GM21447 (cell line): ENCODE measurements at regions not wholly inside any gene's neighbourhood (a gene's known extent, or its start where the extent isn't known, plus 50 kb on each side); places are given as distances from the start of the nearest gene placed in this dataset.
"Not testable (repeated sequence)": the region's sequence is repeated elsewhere in the genome, so short reads cannot be mapped to it uniquely, and the experiment has no call there.

ENCODE experiments used
- ATAC-seq: cut with Tn5 transposase; IDR thresholded peaks from one replicate; pipeline ENCODE4 v1.9.1; 2021; ENCODE audit not compliant: unreplicated experiment

DNA sequence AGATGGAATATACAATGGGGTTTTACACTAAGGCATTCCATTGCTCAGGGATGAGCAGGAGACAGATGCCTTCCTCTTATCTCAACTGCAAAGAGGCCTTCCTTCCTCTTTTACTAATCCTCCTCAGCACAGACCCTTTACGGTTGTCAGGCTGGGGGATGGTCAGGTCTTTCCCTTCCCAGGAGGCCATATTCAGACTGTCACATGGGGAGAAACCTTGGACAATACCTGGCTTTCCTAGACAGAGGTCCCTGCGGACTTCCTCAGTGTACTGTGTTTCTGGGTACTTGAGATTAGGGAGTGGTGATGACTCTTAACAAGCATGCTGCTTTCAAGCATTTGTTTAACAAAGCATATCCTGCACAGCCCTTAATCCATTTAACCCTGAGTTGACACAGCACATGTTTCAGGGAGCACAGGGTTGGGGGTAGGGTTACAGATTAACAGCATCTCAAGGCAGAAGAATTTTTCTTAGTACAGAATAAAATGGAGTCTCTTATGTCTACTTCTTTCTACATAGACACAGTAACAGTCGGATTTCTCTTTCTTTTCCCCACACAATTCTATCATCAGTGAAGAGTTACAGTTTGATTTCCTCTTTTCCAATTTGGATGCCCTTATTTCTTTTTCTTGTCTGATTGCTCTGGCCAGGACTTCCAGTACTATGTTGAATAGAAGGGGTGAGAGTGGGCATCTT lies 737.1 kb downstream of the TRHDE start:
- not testable (repeated sequence) for ATAC-seq

DNA sequence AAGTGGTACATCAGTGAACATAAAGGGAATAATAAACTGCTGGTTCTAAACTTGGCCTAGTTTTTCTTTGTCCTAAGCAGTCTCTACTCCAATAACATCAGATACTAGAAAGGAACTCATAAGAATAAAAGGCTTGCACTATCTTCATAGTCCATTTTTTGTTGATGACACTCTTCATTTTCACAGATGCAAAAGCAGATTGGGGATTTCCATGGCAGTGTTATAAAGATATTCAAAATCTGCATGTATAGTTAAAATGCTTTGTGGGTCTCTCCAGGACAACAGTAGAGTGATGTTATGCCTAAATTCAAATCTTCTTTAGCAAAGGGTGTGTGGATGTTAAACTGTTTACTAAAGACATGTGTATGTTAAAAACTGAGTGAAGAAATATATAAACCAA lies 745.8 kb downstream of the TRHDE start:
- ATAC-seq, result no peak

DNA sequence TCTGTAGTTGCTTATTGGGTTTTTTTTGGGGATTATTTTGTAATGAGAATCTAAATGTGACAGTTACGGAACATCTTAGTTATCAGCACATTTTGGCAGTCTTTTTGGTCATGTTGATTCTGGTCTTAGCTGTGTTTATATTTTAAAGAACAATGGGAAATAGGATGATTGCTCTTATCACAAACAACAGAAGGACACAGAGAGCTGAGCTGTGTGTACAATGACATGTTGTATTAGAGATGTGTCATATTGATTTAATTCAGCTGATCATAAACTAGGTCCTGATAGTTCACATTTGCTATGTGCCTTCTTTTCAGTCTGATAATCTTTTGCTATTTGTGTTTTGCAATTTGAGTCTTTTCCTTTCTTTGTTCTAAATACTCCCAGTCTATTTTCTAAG lies 781.7 kb downstream of the TRHDE start:
- ATAC-seq, result no peak

DNA sequence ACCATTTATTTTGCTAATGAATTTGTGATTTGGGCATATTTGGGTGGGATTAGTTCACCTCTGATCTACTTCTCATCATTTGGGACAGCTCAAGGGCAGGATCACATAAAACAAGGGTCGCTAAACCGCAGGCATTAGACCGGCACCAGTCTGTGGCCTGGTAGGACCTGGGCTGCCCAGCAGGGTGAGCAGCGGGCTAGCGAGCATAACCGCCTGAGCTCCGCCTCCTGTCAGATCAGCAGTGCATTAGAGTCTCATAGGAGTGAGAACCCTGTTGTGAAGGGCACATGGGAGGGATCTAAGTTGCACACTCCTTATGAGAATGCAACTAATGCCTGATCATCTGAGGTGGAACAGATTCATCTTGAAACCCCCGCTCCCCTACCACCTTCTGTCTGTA lies 785.3 kb downstream of the TRHDE start:
- ATAC-seq, result no peak

DNA sequence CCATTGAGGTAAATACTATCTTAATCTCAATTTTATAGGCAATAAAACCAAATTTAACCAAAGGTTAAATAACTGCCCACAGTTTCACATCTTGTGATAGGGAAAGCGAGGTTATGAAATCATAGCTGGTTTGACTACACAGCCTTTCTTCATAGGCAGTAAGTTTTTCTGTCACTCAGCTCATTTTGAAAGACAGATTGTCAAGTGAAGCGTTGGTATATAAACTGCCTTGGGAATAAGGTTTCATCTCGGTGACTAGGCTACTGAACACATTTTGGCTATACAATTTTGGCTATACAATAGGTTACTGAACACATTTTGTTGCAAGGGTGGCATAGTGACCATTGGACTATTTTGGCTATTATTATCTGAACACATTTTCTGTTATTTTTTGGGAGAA lies 793.7 kb downstream of the TRHDE start:
- ATAC-seq, result no peak

DNA sequence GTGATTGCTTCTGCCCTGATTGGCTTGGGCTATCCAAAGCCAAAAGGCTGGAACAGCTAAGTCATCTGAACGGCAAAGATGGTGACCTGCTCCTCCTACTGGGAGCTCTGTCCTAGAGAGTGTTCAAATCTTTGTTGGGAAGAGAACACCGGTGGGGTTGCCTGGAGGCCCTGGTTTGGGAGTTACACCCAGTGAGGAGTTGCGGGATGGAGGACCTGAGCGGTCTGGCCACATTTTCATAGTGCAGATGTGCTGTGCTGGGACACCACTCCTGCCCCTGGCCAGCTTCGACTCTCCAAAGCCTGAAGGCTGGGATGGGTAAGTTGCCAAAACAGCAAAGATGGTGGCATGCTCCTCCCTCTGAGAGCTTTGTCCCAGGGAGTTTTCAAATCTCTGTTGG lies 795.4 kb downstream of the TRHDE start:
- ATAC-seq, result no peak

DNA sequence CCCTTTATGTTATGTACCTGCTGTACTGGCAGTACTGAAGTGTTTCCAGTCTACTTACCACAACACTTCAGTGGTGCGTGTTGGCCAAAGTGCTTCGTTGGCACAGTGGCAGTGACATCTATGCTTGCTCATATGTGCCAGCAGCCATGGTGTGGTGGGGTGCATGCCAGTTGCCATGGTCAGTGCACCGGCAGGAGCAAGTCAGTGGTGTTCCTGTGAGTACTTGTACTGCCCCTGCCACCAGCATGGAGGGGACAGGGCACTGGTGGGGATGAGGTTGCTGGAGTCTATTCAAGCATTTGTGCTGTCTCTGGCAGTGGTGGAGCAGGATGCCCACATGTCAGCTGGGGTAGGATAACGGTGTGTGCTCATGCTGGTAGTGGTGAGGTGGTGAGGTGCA lies 800.0 kb downstream of the TRHDE start:
- ATAC-seq, result no peak

DNA sequence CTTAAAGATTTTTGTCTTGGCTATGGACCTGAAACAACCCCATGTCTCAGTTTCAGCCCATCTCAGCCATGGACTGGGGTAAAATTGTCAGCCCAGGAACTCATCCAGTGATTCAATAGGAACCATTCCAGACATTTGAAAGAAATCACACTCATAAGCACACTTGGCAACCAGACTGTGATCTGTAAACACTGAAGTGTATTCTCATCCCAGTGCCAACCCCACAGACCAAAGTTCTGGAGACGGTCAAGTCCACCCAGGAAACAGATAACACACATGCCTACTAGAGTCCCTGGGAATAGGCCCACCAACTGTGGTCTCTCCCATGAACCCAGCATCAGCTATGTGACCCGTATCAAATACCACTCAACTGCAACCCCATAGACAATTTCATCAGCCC lies 804.6 kb downstream of the TRHDE start:
- no peak for ATAC-seq

DNA sequence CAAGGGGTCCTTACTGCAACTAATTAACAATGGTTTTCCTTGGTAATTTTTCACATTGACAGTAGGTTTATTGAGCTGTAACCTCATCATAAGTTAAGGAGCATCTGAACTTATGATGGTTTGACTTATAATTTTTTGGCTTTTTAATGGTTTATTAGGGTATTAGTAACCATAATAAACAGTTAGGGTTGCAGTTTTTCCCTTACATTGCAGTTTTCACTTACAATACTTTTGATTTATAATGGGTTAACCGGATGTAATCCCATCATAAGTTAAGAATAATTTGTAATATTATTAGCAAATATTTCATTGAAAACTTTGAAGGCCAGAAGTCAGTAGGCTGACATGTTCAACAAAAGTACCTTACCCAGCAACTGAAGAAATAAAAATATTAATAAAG lies 811.6 kb downstream of the TRHDE start:
- no peak for ATAC-seq

DNA sequence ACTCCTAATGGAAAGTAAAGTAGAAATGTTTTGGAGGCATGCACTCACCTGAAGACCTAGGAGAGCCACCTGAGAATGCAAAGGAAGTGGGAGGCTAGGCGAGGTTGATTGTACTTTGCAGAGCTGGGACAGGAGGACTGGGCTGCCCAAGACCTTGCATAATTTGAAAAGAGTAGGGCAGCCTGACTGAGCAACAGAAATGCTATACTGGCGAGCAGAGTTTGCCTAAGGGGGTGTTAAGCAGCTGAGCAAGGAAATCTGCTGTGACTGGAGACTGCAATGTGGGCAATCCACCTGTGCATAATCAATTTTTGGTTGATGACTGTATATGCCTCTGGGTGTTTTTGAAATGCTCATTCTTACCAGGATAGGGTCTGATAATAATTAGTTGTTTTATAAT lies 834.1 kb downstream of the TRHDE start:
- no peak for ATAC-seq

DNA sequence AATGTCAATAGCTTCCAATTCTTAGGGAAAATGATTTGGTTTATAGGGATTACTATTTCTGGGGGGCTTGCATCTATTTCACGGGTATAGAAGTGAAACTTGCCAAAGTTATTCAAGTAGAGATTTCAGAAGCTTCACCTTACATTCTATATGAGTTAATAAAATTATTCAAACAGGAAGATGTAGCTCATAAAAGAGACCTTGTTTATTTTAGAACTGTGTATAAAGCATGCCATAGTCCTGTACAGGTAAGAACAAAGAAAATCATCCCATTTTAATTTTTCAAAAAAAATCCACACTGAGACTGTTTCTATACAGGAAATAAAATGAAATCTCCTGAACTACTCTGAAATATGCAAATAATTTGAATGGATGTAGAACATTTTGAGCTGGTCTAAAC lies 834.7 kb downstream of the TRHDE start:
- no peak for ATAC-seq

DNA sequence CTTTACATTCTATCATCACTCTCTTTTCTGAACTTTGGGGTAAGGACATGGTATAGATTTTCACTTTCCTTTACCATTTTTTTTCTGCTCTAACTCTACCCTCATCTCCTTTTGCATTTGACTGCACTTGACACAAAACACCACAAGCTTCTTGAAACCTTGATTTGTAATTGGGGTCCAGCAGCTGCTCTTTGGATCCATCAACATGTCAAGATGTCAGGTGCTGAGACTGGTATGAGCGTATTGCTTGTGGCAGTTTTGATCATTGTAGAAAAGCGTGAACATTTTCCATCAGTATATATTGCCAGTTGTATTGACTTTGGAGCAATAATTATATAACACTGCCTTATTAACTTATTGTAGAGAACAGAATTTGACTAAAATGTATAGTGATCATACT lies 838.6 kb downstream of the TRHDE start:
- ATAC-seq, result no peak

DNA sequence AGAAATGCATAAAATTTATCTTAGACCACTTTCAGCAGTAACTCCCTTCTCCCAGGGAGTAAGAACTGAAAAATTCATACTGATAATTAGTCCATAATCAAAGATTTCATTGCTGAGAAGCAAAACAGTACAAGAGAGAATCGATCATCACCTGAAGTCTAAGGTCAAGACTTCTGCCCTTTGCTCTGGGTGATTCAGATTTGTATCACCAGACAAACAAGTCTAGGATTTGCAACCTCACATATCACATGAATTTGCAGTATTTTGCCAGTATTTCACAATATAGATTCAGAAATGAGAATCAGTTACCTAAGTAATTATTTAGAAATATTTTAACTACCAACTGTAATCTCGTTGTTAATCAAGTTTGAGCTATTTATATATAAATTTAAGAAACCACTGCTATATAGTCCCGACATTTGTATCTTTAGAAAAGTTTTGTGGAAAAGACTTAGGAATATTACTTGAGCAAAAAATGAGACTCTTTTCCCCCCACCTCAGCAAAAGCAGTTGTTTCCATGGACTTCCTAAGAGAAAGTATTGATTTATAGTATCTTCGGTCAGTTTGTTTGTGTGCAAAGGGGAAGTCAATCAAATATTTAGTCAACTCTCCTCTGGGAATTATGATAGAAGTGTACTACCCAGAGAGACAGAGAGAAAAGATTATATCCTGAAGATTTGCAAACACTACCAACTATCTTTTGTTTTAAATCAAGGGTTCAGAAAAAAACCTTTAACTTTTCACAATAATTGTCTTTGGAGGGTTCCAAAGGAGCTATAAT lies 840.1 kb downstream of the TRHDE start:
- no peak for ATAC-seq

DNA sequence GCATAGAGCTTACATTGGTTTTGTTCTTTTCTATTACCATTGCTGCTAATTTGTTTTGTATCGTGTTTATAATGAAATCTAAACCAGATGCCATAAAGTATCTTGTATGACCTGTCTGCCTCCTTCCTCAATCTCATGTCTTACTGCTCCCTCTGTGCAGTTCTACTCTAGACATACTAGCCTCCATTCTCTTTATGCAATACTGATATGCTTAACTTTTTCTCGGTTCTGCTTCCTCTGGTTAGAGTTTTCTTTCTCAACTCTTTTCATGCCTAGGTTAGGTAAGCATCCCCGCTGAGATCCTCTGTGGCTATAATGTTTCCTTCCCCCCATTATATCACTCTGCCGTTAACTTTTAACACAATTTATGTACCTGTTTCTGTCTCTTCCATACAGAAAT lies 852.3 kb downstream of the TRHDE start:
- ATAC-seq, result no peak

DNA sequence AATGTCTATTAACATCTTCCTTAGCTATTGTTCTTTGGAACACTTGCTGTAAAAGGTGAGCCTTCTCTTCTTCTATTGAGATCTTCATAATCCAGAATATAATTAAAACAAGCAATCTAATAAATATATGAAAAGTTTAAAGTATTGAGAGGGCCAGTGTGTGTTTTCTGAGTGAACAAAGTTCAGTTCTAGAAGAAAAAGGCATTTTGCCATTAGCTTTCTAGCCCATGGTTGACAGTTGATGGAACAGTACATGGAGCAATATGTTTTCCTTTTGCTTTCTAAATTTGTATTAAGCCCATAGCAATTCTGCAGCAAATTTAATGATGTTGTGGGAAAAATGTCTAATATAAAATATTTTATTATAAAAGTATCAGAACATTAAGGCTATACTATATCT lies 853.0 kb downstream of the TRHDE start:
- no peak for ATAC-seq

DNA sequence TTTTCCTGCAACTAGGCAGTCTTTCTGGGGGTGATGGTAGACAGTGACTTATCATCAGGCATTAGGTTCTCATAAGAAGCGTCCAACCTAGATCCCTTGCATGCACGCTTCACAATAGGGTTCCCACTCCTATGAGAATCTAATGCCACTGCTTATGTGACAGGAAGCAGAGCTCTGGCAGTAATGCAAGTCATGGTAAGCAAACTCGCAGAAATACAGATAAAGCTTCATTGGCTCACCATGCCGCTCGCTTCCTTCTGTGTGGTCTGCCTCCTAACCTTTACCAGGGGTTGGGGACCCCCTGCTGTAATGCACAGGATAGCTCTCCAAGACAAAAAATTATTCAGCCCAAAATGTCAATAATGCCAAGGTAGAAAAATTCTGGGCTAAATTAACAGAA lies 864.2 kb downstream of the TRHDE start:
- no peak for ATAC-seq

DNA sequence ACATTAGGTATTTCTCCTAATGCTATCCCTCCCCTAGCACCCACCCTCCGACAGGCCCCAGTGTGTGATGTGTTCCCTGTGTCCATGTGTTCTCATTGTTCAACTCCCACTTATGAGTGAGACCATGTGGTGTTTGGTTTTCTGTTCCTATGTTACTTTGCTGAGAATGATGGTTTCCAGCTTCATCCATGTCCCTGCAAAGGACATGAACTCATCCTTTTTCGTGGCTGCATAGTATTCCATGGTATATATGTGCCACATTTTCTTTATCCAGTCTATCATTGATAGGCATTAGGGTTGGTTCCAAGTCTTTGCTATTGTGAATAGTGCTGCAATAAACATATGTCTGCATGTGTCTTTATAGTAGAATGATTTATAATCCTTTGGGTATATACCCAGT lies 867.5 kb downstream of the TRHDE start:
- not testable (repeated sequence) for ATAC-seq

DNA sequence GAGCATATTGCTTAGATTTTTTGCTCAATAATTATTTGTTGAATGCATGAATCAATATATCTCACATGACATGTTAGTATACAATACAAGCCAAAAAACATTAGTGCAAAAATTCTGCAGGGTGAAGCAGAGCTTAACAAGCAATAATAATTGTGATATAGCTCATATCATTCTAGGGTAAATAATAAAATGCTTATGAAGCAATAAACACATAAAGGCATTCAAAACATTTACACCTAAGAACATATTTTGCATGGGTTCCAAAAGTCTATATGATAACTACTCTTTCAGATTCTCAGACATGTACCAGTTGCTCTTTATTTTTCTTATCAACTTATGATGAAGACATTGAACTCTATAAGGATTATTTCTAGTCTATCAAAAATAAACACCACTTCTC lies 886.2 kb downstream of the TRHDE start:
- no peak for ATAC-seq

DNA sequence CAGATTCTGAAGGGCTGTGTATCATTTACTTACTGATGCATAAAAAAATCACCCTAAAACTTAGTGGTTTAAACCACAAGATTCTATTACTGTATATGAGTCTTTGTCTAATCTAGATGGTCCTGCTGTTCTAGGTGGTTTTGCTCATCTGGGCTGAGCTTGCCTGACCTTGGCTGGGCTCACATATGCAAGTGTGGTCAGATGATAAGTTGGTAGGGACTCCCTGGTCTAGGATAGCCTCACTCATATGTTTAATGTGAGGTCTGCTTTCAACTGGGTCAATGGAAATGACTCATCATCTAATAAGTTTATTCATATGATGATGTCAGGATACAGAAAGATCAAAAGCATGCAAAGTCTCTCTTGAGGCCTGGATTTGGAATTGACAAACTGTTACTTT lies 887.8 kb downstream of the TRHDE start:
- ATAC-seq, result no peak

DNA sequence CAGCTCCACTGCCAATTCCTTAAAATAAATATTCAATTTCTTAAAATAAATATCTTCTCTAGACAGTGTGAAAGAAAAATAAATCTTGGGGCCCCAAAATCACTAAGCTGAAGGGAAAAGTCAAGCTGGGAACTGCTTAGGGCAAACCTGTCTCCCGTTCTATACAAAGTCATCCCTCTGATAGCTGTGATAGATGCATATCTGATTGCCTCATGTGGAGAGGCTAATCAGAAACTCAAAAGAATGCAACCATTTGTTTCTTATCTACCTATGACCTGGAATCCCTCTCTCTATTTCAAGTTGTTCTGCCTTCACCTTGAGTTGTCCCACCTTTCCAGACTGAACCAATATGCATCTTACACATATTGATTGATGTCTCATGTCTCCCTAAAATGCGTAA lies 889.8 kb downstream of the TRHDE start:
- ATAC-seq, result no peak

DNA sequence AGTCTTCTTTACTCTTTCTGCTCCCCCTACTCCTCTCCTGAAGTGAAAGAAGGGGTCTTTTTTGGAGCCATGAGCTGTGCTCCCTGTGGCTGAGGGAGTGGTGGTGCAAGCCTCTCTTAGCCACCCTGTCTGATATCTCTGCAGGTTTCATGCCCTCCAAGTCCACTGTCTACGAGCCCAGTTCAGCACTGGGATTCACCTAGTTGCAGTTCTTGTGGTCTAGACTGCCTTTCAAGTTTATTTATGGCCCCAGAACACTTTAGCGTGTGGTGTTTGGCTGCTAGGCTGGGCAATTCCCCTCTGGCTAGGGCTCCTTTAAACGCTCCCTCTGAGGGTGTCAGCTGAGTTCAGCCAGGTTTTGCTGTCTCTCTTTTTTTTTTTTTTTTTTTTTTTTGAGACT lies 908.6 kb downstream of the TRHDE start:
- no peak for ATAC-seq

DNA sequence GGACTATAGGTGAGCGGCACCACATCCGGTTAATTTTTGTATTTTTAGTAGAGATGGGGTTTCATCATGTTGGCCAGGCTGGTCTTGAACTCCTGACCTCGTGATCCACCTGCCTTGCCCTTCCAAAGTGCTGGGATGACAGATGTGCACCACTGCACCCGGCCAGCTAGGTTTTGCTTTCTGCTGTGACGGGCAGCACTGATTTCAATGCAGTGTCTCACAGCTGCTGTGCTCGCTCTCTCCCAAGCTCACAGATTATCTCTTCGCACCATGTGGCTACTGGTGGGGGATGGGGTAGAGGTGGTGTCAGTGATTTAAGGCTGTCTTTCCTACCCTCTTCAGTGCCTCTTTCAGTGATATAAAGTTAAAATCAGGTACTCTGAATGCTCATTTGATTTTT lies 909.1 kb downstream of the TRHDE start:
- no peak for ATAC-seq

DNA sequence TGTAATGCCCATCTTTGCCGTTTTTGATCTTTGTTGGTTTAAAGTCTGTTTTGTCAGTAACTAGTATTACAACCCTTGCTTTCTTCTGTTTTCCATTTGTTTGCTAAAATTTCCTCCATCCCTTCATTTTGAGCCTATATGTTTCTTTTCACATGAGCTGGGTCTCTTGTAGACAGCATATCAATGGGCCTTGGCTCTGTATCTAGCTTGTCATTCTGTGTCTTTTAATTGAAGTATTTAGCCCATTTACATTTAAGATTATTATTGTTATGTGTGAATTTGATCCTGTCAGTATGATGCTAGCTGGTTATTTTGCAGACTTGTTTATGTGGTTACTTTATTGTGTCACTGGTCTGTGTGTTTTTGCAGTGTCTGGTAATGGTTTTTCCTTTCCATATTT lies 913.2 kb downstream of the TRHDE start:
- ATAC-seq, result no peak
